HCT116 (cell line): ENCODE measurements at regions not wholly inside any gene's neighbourhood (a gene's known extent, or its start where the extent isn't known, plus 50 kb on each side); places are given as distances from the start of the nearest gene placed in this dataset.

ENCODE experiments used
- EZH2 ChIP-seq: fragments of 200-600 bp; sonication (generic); IDR thresholded peaks from 2 replicates; pipeline ENCODE4 v1.6.1; 2017; ENCODE audit warnings: antibody characterized with exemption, mixed run types
- MAX ChIP-seq: IDR thresholded peaks from 2 replicates; pipeline ENCODE4 v1.6.1; 2012
- POLR2A ChIP-seq: IDR thresholded peaks from 2 replicates; pipeline ENCODE4 v1.7.0; 2011; ENCODE audit warnings: borderline replicate concordance; ENCODE audit not compliant: insufficient read depth, insufficient read length; ENCODE audit errors: extremely low read depth
- YY1 ChIP-seq: IDR thresholded peaks from 2 replicates; pipeline ENCODE4 v1.6.1; 2011; ENCODE audit warnings: low read length, low read depth, moderate library complexity, mild to moderate bottlenecking; ENCODE audit not compliant: insufficient replicate concordance; ENCODE audit errors: extremely low read depth
- ZNF274 ChIP-seq: fragments of 200-500 bp; sonication (Bioruptor generic); IDR thresholded peaks from 2 replicates; pipeline ENCODE4 v1.6.1; 2014; ENCODE audit warnings: mild to moderate bottlenecking, low read depth, low read length, inconsistent platforms

DNA sequence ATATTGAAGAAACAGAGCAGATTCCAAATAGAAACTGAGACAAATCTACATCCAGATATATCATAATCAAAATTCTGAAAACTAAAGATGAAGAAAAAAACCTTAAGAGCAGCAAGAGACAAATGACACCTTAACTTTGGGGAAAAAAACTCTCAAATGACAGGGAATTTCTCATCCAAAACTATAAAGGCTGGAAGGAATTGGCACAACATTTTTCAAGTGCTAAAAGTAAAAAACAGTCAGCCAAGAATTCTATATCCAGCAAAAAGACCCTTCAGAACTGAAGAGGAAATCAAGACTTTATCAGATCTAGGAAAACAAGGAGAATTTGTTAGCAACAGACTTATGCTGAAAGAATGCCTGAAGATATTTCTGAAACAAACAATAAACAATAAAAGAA lies 90.3 kb upstream of the RASSF8 start:
- TF ChIP-seq ZNF274 (no peak), MAX (no peak), YY1 (no peak), EZH2 (no peak), POLR2A (no peak)
